ENCODE measurements at regions not wholly inside any gene's neighbourhood (a gene's known extent, or its start where the extent isn't known, plus 50 kb on each side); places are given as distances from the start of the nearest gene placed in this dataset.

- Histone ChIP-seq H3K27ac (ENCODE audit: low read length) (no peak overlapping the region), H3K36me3 (ENCODE audit: insufficient read depth, low read length) (no peaks in the 10 kb centered on the region), H3K9me2 (ENCODE audit: insufficient read depth, low read length) (no peaks in the 10 kb centered on the region), H3K4me2 (ENCODE audit: low read length) (no peak overlapping the region), H3F3A (ENCODE audit: insufficient read depth, low read length, poor library complexity, severe bottlenecking) (no peaks in the 10 kb centered on the region), H2AFZ (ENCODE audit: low read depth, low read length) (no peak overlapping the region), H3K4me3 (ENCODE audit: low read length) (no peak overlapping the region), H3K27me3 (ENCODE audit: insufficient read depth, low read depth, low read length) (no peaks in the 10 kb centered on the region), H3K79me2 (replicated peaks; ENCODE audit: insufficient read depth, low read length) (no peaks in the 10 kb centered on the region), H3K9me3 (ENCODE audit: low read length) (no peaks in the 10 kb centered on the region), H4K20me1 (ENCODE audit: insufficient read depth) (no peaks in the 10 kb centered on the region), H3K9ac (ENCODE audit: low read length) (no peak overlapping the region)
- no peak for TF ChIP-seq EZH2 (IDR thresholded peaks at IDR 0.05; ENCODE audit: borderline replicate concordance, insufficient read depth, low read length, poor library complexity, severe bottlenecking)
- no peak for TF ChIP-seq RAD21 (conservative IDR thresholded peaks at IDR 0.05)
- TF ChIP-seq REST (IDR thresholded peaks at IDR 0.05; ENCODE audit: borderline replicate concordance): no peak
- TF ChIP-seq CTCF (IDR thresholded peaks at IDR 0.05; ENCODE audit: poor library complexity, severe bottlenecking): no peak
- no peak for TF ChIP-seq POLR2AphosphoS5 (IDR thresholded peaks at IDR 0.05)
- TF ChIP-seq SMC3 (conservative IDR thresholded peaks at IDR 0.05; ENCODE audit: poor library complexity): no peak
- TF ChIP-seq TAF1 (IDR thresholded peaks at IDR 0.05; ENCODE audit: low read depth): no peak
- TF ChIP-seq EP300 (conservative IDR thresholded peaks at IDR 0.05; ENCODE audit: poor library complexity, severe bottlenecking): no peak
- TF ChIP-seq MXI1 (conservative IDR thresholded peaks at IDR 0.05; ENCODE audit: poor library complexity, severe bottlenecking): no peak
Measured at GRCh38 chr1:229853751-229854150, 213.3 kb upstream of the GALNT2 start.

- H2AFZ ChIP-seq (ENCODE audit: low read depth, low read length): no peak overlapping the region
- TF ChIP-seq SMC3 (conservative IDR thresholded peaks at IDR 0.05; ENCODE audit: poor library complexity) (no peak), MXI1 (conservative IDR thresholded peaks at IDR 0.05; ENCODE audit: poor library complexity, severe bottlenecking) (no peak), REST (IDR thresholded peaks at IDR 0.05; ENCODE audit: borderline replicate concordance) (no peak)
- no peak overlapping the region for H3K4me3 ChIP-seq (ENCODE audit: low read length)
- no peaks in the 10 kb centered on the region for H4K20me1 ChIP-seq (ENCODE audit: insufficient read depth)
- H3K27ac ChIP-seq (ENCODE audit: low read length): no peak overlapping the region
- H3K4me2 ChIP-seq (ENCODE audit: low read length): no peak overlapping the region
- no peak overlapping the region for H3K9ac ChIP-seq (ENCODE audit: low read length)
- H3F3A ChIP-seq (ENCODE audit: insufficient read depth, low read length, poor library complexity, severe bottlenecking): no peaks in the 10 kb centered on the region
- no peaks in the 10 kb centered on the region for H3K9me2 ChIP-seq (ENCODE audit: insufficient read depth, low read length)
- H3K9me3 ChIP-seq (ENCODE audit: low read length): no peaks in the 10 kb centered on the region
- no peaks in the 10 kb centered on the region for H3K36me3 ChIP-seq (ENCODE audit: insufficient read depth, low read length)
- no peaks in the 10 kb centered on the region for H3K79me2 ChIP-seq (replicated peaks; ENCODE audit: insufficient read depth, low read length)
- no peaks in the 10 kb centered on the region for H3K27me3 ChIP-seq (ENCODE audit: insufficient read depth, low read depth, low read length)
Measured at GRCh38 chr1:229854620-229855019, 212.4 kb upstream of the GALNT2 start.
